ENCODE measurements at regions not wholly inside any gene's neighbourhood (a gene's known extent, or its start where the extent isn't known, plus 50 kb on each side); places are given as distances from the start of the nearest gene placed in this dataset.

- ChIA-PET CTCF (interaction anchor here (0.6 kb wide), 1 partner anchor 146 kb away, joined by 10 read pairs; no protein-coding TSS in a partner anchor), POLR2A (ENCODE audit: unreplicated experiment) (interaction anchor here (0.6 kb wide), 1 partner anchor 19 kb away, joined by 5 read pairs; no protein-coding TSS in a partner anchor)
- H3K27ac ChIP-seq: no peak overlapping the region
- no peaks in the 10 kb centered on the region for H3K36me3 ChIP-seq (ENCODE audit: low read depth)
- peaks cover 15% of the 10 kb centered on the region for H3K4me1 ChIP-seq (replicated peaks; ENCODE audit: insufficient read depth)
- BruUV-seq (replicated peaks): no TSS peak
- intact Hi-C loops (cut with micrococcal nuclease; ENCODE audit: unreplicated experiment): no loop called here
- H3K4me2 ChIP-seq: peak overlapping the region; percentile 50
- H3K27me3 ChIP-seq (ENCODE audit: insufficient read depth, low read depth): no peaks in the 10 kb centered on the region
- DNase-seq: peak; percentile 72 to 86
- no peaks in the 10 kb centered on the region for H3F3A ChIP-seq (ENCODE audit: insufficient read depth, low read depth)
- no peaks in the 10 kb centered on the region for H3K79me2 ChIP-seq (ENCODE audit: low read depth)
- H3K4me3 ChIP-seq: no peak overlapping the region
- no peaks in the 10 kb centered on the region for H3K9me3 ChIP-seq (ENCODE audit: insufficient read depth, low read depth)
- H3K9me2 ChIP-seq (ENCODE audit: insufficient read depth): no peaks in the 10 kb centered on the region
- no peaks in the 10 kb centered on the region for H4K20me1 ChIP-seq (ENCODE audit: insufficient read depth)
- no peak for TF ChIP-seq EZH2 (IDR thresholded peaks at IDR 0.05; ENCODE audit: low read depth)
- TF ChIP-seq, protein P1, sequence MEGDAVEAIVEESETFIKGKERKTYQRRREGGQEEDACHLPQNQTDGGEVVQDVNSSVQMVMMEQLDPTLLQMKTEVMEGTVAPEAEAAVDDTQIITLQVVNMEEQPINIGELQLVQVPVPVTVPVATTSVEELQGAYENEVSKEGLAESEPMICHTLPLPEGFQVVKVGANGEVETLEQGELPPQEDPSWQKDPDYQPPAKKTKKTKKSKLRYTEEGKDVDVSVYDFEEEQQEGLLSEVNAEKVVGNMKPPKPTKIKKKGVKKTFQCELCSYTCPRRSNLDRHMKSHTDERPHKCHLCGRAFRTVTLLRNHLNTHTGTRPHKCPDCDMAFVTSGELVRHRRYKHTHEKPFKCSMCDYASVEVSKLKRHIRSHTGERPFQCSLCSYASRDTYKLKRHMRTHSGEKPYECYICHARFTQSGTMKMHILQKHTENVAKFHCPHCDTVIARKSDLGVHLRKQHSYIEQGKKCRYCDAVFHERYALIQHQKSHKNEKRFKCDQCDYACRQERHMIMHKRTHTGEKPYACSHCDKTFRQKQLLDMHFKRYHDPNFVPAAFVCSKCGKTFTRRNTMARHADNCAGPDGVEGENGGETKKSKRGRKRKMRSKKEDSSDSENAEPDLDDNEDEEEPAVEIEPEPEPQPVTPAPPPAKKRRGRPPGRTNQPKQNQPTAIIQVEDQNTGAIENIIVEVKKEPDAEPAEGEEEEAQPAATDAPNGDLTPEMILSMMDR (conservative IDR thresholded peaks at IDR 0.05): no peak
- no peak overlapping the region for H2AFZ ChIP-seq
Observed at GRCh38 chr15:69813881-69814280, 283.8 kb downstream of the TLE3 start.

- no peaks in the 10 kb centered on the region for H3F3A ChIP-seq (ENCODE audit: insufficient read depth, low read depth)
- TF ChIP-seq, protein P1 (conservative IDR thresholded peaks at IDR 0.05): no peak
- TF ChIP-seq EZH2 (IDR thresholded peaks at IDR 0.05; ENCODE audit: low read depth): no peak
- CTCF ChIA-PET: no interaction called here
- no peak overlapping the region for H3K4me3 ChIP-seq
- POLR2A ChIA-PET (ENCODE audit: unreplicated experiment): no interaction called here
- BruUV-seq (replicated peaks): no TSS peak
- H4K20me1 ChIP-seq (ENCODE audit: insufficient read depth): no peaks in the 10 kb centered on the region
- intact Hi-C loops (cut with micrococcal nuclease; ENCODE audit: unreplicated experiment): no loop called here
- H3K9me3 ChIP-seq (ENCODE audit: insufficient read depth, low read depth): no peaks in the 10 kb centered on the region
- H3K4me1 ChIP-seq (replicated peaks; ENCODE audit: insufficient read depth): peaks cover 15% of the 10 kb centered on the region
- DNase-seq: no peak
- no peak overlapping the region for H3K27ac ChIP-seq
- no peak overlapping the region for H2AFZ ChIP-seq
- no peaks in the 10 kb centered on the region for H3K27me3 ChIP-seq (ENCODE audit: insufficient read depth, low read depth)
- no peak overlapping the region for H3K4me2 ChIP-seq
- H3K79me2 ChIP-seq (ENCODE audit: low read depth): no peaks in the 10 kb centered on the region
- H3K36me3 ChIP-seq (ENCODE audit: low read depth): no peaks in the 10 kb centered on the region
- H3K9me2 ChIP-seq (ENCODE audit: insufficient read depth): no peaks in the 10 kb centered on the region
Observed at GRCh38 chr15:69814932-69815331, 282.8 kb downstream of the TLE3 start.

GRCh38 chr15:69815793-69816192 lies 281.9 kb downstream of the TLE3 start:
- H3K79me2 ChIP-seq (ENCODE audit: low read depth): no peaks in the 10 kb centered on the region
- no peaks in the 10 kb centered on the region for H3K27me3 ChIP-seq (ENCODE audit: insufficient read depth, low read depth)
- DNase-seq: no peak
- ChIA-PET CTCF (no interaction called here), POLR2A (ENCODE audit: unreplicated experiment) (no interaction called here)
- H4K20me1 ChIP-seq (ENCODE audit: insufficient read depth): no peaks in the 10 kb centered on the region
- H2AFZ ChIP-seq: no peak overlapping the region
- no peak overlapping the region for H3K27ac ChIP-seq
- no peak overlapping the region for H3K4me3 ChIP-seq
- intact Hi-C loops (cut with micrococcal nuclease; ENCODE audit: unreplicated experiment): no loop called here
- no TSS peak for BruUV-seq (replicated peaks)
- no peak overlapping the region for H3K4me2 ChIP-seq
- peaks cover 15% of the 10 kb centered on the region for H3K4me1 ChIP-seq (replicated peaks; ENCODE audit: insufficient read depth)
- H3F3A ChIP-seq (ENCODE audit: insufficient read depth, low read depth): no peaks in the 10 kb centered on the region
- TF ChIP-seq, protein P1 (conservative IDR thresholded peaks at IDR 0.05): no peak
- TF ChIP-seq EZH2 (IDR thresholded peaks at IDR 0.05; ENCODE audit: low read depth): no peak
- no peaks in the 10 kb centered on the region for H3K36me3 ChIP-seq (ENCODE audit: low read depth)
- no peaks in the 10 kb centered on the region for H3K9me2 ChIP-seq (ENCODE audit: insufficient read depth)
- no peaks in the 10 kb centered on the region for H3K9me3 ChIP-seq (ENCODE audit: insufficient read depth, low read depth)

All from PC-9 (cell line).